Spleen (tissue), 11 donors: ENCODE measurements at regions not wholly inside any gene's neighbourhood (a gene's known extent, or its start where the extent isn't known, plus 50 kb on each side); places are given as distances from the start of the nearest gene placed in this dataset.

ENCODE experiments used
- DNase-seq: peaks from one replicate; pipeline ENCODE4 v3.0.0-alpha.2; 2020
- H3K27ac ChIP-seq, 8 donors: fragments of 200-600 bp; sonication (generic) in 7 of 8; 1 replicate in 4 of 8; 2 replicates in 4 of 8; pipeline versions ENCODE4 v1.5.0 to v1.8.0; 2016 to 2021; ENCODE audit warnings: inconsistent platforms in 4 of 8, mild to moderate bottlenecking in 4 of 8, moderate library complexity in 1 of 8
- H3K27me3 ChIP-seq, 7 donors: fragments of 200-600 bp; sonication (generic) in 6 of 7; replicated peaks in 1 of 7; 1 replicate in 4 of 7; 2 replicates in 3 of 7; pipeline versions ENCODE4 v1.5.0 to v1.8.0; 2016 to 2021; ENCODE audit warnings: inconsistent platforms in 3 of 7, mild to moderate bottlenecking in 1 of 7
- H3K36me3 ChIP-seq, 6 donors: fragments of 200-600 bp; sonication (generic) in 5 of 6; 1 replicate in 4 of 6; 2 replicates in 2 of 6; pipeline versions ENCODE4 v1.5.0 to v1.8.0; 2016 to 2021; ENCODE audit warnings: inconsistent platforms in 2 of 6
- H3K4me1 ChIP-seq, 6 donors: fragments of 200-600 bp; sonication (generic) in 5 of 6; 1 replicate in 3 of 6; 2 replicates in 3 of 6; pipeline versions ENCODE4 v1.5.0 to v1.8.0; 2016 to 2021; ENCODE audit warnings: inconsistent platforms in 3 of 6
- H3K4me3 ChIP-seq, 8 donors: fragments of 200-600 bp; sonication (generic) in 7 of 8; 1 replicate in 4 of 8; 2 replicates in 4 of 8; pipeline versions ENCODE4 v1.5.0 to v1.8.0; 2016 to 2021; ENCODE audit warnings: inconsistent platforms in 4 of 8, mild to moderate bottlenecking in 4 of 8, moderate library complexity in 2 of 8
- H3K9me3 ChIP-seq, 8 donors: fragments of 200-600 bp; sonication (generic) in 7 of 8; 1 replicate in 4 of 8; 2 replicates in 4 of 8; pipeline versions ENCODE4 v1.5.0 to v1.8.0; 2016 to 2021; ENCODE audit warnings: inconsistent platforms in 4 of 8
- POLR2A ChIP-seq, 3 donors: fragments of 450-650 bp; IDR thresholded peaks; one replicate each; pipeline ENCODE4 v1.5.1; 2017; ENCODE audit warnings: antibody characterized with exemption in 3 of 3, mild to moderate bottlenecking in 1 of 3
- POLR2AphosphoS5 ChIP-seq, 3 donors: sonication (generic); formaldehyde crosslinking; IDR thresholded peaks; one replicate each; pipeline ENCODE4 v1.5.1; 2017; ENCODE audit warnings: antibody characterized with exemption in 3 of 3
- WGBS, 5 donors: extraction: QIAGEN DNeasy Blood & Tissue Kit in 3 of 5; methylation state at CpG; one replicate each; pipeline versions ENCODE4 v1.1.5 to v1.1.7; 2013 to 2018; 5-methylcytosine and 5-hydroxymethylcytosine counted together
- intact Hi-C: fragments of 100-400 bp; cut with DNase I; formaldehyde crosslinking; loops from one replicate; pipeline ENCODE4 v1.15.0; 2023; ENCODE audit warnings: low total_unique reads
- TF ChIP-seq, protein P1 (sequence below), 11 experiments: fragments of 200-600 bp in 7 of 11; fragments of 450-650 bp in 4 of 11; sonication (generic) in 4 of 11; IDR thresholded peaks in 8 of 11; conservative IDR thresholded peaks in 3 of 11; 1 replicate in 7 of 11; 2 replicates in 4 of 11; pipeline versions ENCODE4 v1.4.0 to v1.8.0; 2016 to 2021; ENCODE audit warnings: antibody characterized with exemption in 11 of 11, inconsistent platforms in 4 of 11, mild to moderate bottlenecking in 1 of 11
- donor health status: healthy with polysubstance abuse.
- donor health status: DM: no; HTN: no; CAD: no; lungs with moderate emphysema.
- donor health status: DM: no; HTN: no; CAD: no.
- donor health status: Bipolar disorder and iron deficiency.
- donor health status: healthy.
- donor health status: DM: no; HTN: no; CAD: no.
- donor health status: DM: yes; HTN: yes; CAD: no.

- H3K36me3 ChIP-seq, result no peaks in the 10 kb centered on the region
- H3K27me3 ChIP-seq, result peaks cover 0 to 7% (median 0%) of the 10 kb centered on the region in 7 donors
- H3K9me3 ChIP-seq, result peaks cover 0 to 6% (median 0%) of the 10 kb centered on the region in 8 donors
- no peak for DNase-seq
- H3K4me1 ChIP-seq, result no peaks in the 10 kb centered on the region
- intact Hi-C loops, result no loop called here
- TF ChIP-seq POLR2A (IDR thresholded peaks at IDR 0.05) (no peak), POLR2AphosphoS5 (IDR thresholded peaks at IDR 0.05) (no peak)
- TF ChIP-seq, protein P1, sequence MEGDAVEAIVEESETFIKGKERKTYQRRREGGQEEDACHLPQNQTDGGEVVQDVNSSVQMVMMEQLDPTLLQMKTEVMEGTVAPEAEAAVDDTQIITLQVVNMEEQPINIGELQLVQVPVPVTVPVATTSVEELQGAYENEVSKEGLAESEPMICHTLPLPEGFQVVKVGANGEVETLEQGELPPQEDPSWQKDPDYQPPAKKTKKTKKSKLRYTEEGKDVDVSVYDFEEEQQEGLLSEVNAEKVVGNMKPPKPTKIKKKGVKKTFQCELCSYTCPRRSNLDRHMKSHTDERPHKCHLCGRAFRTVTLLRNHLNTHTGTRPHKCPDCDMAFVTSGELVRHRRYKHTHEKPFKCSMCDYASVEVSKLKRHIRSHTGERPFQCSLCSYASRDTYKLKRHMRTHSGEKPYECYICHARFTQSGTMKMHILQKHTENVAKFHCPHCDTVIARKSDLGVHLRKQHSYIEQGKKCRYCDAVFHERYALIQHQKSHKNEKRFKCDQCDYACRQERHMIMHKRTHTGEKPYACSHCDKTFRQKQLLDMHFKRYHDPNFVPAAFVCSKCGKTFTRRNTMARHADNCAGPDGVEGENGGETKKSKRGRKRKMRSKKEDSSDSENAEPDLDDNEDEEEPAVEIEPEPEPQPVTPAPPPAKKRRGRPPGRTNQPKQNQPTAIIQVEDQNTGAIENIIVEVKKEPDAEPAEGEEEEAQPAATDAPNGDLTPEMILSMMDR (IDR thresholded peaks at IDR 0.05 in 8 of 11, conservative IDR thresholded peaks at IDR 0.05 in 3 of 11), result no peak
- H3K27ac ChIP-seq, result no peak overlapping the region
- WGBS, 5 donors, result 74 to 93% (median 84%) methylated on average over 2 of the region's 2 CpGs
- H3K4me3 ChIP-seq, result no peak overlapping the region
These were observed 157.6 kb downstream of the FOXA2 start for GRCh38 chr20:22426772-22427171.

- H3K27me3 ChIP-seq, result peaks cover 0 to 7% (median 0%) of the 10 kb centered on the region in 7 donors
- DNase-seq, result no peak
- peaks cover 0 to 6% (median 0%) of the 10 kb centered on the region in 8 donors for H3K9me3 ChIP-seq
- H3K4me1 ChIP-seq, result no peaks in the 10 kb centered on the region
- H3K36me3 ChIP-seq, result no peaks in the 10 kb centered on the region
- no peak overlapping the region for H3K4me3 ChIP-seq
- TF ChIP-seq POLR2A (IDR thresholded peaks at IDR 0.05), result no peak
- TF ChIP-seq, protein P1 (IDR thresholded peaks at IDR 0.05 in 8 of 11, conservative IDR thresholded peaks at IDR 0.05 in 3 of 11), result no peak
- no peak for TF ChIP-seq POLR2AphosphoS5 (IDR thresholded peaks at IDR 0.05)
- intact Hi-C loops, result no loop called here
- WGBS, 5 donors, result 68 to 84% (median 79%) methylated on average over 5 of the region's 5 CpGs
- peak overlapping the region in 1 of 8 donors; percentile 5 for H3K27ac ChIP-seq
These were observed 158.8 kb downstream of the FOXA2 start for GRCh38 chr20:22425344-22426295.

GRCh38 chr20:22423190-22423832 lies 161.1 kb downstream of the FOXA2 start:
- 69 to 80% (median 73%) methylated on average over 6 of the region's 6 CpGs for WGBS, 5 donors

More at GRCh38 chr20:22423190-22423832, 161.1 kb downstream of the FOXA2 start:
- H3K36me3 ChIP-seq, result no peaks in the 10 kb centered on the region
- H3K9me3 ChIP-seq, result peaks cover 0 to 6% (median 0%) of the 10 kb centered on the region in 8 donors
- no peak for DNase-seq
- intact Hi-C loops, result no loop called here
- no peak for TF ChIP-seq POLR2A (IDR thresholded peaks at IDR 0.05)
- TF ChIP-seq, protein P1 (IDR thresholded peaks at IDR 0.05 in 8 of 11, conservative IDR thresholded peaks at IDR 0.05 in 3 of 11), result no peak
- no peak for TF ChIP-seq POLR2AphosphoS5 (IDR thresholded peaks at IDR 0.05)
- no peaks in the 10 kb centered on the region for H3K4me1 ChIP-seq
- H3K4me3 ChIP-seq, result no peak overlapping the region
- H3K27ac ChIP-seq, result no peak overlapping the region
- H3K27me3 ChIP-seq, result no peaks in the 10 kb centered on the region
